GM10266 (cell line): ENCODE measurements at regions not wholly inside any gene's neighbourhood (a gene's known extent, or its start where the extent isn't known, plus 50 kb on each side); places are given as distances from the start of the nearest gene placed in this dataset.
"Not testable (repeated sequence)": the region's sequence is repeated elsewhere in the genome, so short reads cannot be mapped to it uniquely, and the experiment has no call there.

Source experiments
- DNase-seq: peaks from one replicate; pipeline ENCODE4 v3.0.0; 2012; ENCODE audit errors: extremely low spot score
- TF ChIP-seq, protein P1 (sequence below): IDR thresholded peaks from 2 replicates; pipeline ENCODE4 v1.5.1; 2012; ENCODE audit warnings: mild to moderate bottlenecking, low read depth; ENCODE audit not compliant: control insufficient read depth, insufficient read depth; ENCODE audit errors: missing control alignments

DNA sequence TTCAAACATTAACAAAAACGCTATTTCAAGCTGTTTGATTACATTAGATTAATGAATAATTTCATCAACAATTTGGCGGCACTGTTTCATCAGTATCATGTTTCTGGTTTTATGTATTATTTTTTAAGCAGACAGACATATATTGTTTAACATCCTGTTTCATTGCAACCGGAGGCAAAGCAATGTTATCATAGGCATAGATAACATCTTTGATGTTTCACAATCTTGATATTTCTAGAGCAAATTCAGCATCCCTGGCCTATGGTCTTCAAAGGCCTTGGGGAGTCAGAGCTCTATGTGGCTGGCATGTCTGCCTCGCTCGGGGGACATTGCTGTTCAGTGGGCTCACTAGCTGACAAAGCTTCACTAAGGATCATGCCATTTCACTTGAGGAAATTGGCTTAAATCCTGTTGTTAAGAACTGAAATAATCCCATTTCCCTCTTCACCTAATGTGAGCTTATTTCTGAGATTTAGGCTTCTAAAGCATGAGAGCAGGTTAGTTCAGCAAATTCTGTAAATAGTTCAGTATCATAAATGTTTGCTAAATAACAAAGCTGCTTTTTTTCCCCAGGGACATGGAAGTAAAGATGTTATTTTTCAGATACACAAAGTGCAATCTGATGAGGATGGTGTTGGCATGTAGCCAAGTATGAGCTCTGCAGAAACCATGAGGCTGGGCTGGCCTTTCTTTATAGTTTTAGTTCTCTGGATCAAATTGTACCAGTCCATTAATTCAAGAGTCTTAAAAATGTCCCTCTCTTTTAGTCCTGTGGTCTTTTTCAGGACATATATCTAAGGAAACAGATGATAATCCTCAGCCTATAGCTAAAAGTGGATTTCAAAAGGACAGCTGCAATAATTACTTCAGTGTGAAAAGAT, 941.4 kb downstream of the PLOD2 start:
- TF ChIP-seq, protein P1, sequence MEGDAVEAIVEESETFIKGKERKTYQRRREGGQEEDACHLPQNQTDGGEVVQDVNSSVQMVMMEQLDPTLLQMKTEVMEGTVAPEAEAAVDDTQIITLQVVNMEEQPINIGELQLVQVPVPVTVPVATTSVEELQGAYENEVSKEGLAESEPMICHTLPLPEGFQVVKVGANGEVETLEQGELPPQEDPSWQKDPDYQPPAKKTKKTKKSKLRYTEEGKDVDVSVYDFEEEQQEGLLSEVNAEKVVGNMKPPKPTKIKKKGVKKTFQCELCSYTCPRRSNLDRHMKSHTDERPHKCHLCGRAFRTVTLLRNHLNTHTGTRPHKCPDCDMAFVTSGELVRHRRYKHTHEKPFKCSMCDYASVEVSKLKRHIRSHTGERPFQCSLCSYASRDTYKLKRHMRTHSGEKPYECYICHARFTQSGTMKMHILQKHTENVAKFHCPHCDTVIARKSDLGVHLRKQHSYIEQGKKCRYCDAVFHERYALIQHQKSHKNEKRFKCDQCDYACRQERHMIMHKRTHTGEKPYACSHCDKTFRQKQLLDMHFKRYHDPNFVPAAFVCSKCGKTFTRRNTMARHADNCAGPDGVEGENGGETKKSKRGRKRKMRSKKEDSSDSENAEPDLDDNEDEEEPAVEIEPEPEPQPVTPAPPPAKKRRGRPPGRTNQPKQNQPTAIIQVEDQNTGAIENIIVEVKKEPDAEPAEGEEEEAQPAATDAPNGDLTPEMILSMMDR = no peak
- DNase-seq = no peak

DNA sequence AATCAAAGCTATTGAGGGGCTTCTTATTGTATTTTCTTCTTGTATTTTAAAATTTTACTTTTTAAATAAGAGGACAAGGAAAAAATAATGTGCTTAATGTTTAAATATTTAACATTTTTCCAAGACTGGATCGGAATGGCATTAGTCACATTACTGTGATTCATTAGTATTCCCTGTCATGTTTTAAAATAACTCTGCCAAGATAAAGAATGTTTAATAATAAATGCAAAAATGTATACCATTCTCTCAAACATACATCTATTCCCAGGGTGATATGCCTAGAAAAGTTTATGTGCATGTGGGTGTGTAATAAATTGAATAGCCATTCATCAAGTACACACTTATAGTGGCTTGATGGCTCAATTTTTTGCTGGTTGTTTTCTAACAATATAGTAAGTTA, 936.1 kb downstream of the PLOD2 start:
- TF ChIP-seq, protein P1 = no peak

DNA sequence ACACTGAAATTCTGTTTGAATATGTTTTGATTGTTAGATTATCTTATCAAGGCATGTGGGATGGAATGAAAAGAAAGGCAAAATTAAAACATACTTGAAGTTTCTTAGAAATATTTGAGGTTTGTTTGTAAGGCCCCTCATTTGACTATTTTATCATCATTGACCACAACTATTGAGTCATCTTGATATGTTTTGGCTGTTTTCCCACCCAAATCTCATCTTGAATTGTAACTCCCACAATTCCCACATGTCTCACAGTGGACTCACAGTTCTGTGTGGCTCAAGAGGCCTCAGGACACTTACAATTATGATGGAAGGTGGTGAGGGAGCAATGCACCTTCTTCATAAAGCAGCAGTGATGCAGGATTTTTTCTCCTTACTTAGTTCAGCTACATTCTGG, 917.1 kb downstream of the PLOD2 start:
- no peak for DNase-seq

More for the DNA sequence above, 936.1 kb downstream of the PLOD2 start:
- DNase-seq = no peak

DNA sequence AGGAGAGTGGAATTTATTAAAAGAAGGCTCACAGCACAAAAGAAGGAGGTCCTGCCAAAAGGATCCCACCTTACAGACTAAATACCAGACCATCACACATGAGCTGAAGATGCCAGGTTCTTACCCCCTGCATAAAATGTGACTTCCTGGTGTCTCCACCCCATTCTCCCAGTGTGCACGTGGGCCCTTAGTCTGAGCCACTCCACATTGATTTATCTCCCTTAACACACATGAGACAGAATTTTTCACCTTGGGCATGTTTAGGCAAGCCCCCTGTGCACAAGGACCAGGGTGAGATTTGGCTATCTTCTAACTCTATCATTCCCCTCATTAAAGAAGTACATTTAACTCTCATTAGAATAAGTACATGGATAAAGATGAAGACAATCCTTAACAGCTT, 916.7 kb downstream of the PLOD2 start:
- TF ChIP-seq, protein P1 = no peak
- DNase-seq = no peak

More for the DNA sequence above, 917.1 kb downstream of the PLOD2 start:
- TF ChIP-seq, protein P1 = no peak

DNA sequence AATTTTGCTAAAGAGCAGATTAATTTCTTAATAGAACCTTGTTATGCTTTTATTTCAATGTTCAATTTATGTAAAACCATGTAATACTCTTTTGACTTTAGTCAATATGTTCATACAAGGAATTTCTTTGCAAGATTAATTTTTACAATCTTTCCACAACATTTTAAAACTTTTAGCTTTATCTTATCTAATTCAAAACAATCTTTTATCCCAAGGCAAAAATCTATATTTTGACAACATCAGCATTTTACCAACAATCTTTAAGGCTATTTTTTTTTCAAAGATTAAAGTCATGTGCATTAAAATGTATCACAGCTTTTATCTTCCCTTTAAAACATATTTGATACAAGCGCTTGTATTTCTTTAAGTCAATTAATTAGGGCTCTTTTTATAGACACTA, 914.7 kb downstream of the PLOD2 start:
- no peak for DNase-seq
- TF ChIP-seq, protein P1 = no peak

DNA sequence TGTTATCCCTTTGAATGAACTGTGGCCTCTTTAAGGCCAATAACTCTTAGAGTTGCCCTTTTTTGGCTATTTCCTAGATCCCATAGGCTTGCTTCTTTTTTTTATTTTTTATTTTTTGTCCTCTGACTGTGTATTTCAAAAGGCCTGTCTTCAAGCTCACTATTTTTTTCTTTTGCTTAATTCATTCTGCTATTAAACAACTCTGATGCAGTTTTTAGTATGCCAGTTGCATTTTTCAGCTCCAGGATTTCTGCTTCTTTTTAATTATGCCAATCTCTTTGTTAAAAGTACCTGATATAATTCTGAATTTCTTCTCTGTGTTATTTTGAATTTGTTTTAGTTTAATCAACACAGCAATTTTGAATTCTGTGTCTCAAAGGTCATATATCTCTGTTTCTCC, 912.1 kb downstream of the PLOD2 start:
- TF ChIP-seq, protein P1 = no peak
- DNase-seq = no peak

DNA sequence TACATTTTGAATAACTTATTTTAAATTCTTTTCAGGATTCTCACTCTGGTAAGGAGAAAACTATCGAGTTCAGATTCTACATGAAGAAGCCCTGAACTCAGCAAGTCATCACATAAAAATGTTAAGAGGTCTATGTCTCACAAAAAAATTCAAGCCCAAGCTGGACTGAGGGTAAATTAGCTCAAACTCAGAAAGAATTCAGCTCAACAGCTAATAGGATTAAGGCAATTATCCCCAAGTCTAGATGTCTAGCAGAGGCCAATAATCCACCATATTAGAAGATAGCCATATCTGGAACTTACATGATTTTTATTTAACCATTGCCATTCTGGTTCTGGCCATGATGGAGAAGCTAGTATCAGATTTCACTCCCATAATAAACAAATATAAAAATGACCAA, 909.7 kb downstream of the PLOD2 start:
- DNase-seq = no peak
- TF ChIP-seq, protein P1 = no peak

DNA sequence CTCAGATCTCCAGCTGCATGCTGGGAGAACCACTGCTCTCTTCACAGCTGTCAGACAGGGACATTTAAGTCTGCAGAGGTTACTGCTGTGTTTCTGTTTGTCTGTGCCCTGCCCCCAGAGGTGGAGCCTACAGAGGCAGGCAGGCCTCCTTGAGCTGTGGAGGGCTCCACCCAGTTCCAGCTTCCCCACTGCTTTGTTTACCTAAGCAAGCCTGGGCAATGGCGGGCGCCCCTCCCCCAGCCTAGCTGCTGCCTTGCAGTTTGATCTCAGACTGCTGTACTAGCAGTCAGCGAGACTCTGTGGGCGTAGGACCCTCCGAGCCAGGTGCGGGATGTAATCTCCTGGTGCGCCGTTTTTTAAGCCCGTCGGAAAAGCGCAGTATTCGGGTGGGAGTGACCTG, 903.0 kb downstream of the PLOD2 start:
- DNase-seq = not testable (repeated sequence)
